NCI-H69 (cell line): ENCODE measurements at regions not wholly inside any gene's neighbourhood (a gene's known extent, or its start where the extent isn't known, plus 50 kb on each side); places are given as distances from the start of the nearest gene placed in this dataset.
"Not testable (repeated sequence)": the region's sequence is repeated elsewhere in the genome, so short reads cannot be mapped to it uniquely, and the experiment has no call there.

Experiments
- DNase-seq: peaks from one replicate; lab custom pipeline; 2025; lab: John Stamatoyannopoulos, UW

DNA sequence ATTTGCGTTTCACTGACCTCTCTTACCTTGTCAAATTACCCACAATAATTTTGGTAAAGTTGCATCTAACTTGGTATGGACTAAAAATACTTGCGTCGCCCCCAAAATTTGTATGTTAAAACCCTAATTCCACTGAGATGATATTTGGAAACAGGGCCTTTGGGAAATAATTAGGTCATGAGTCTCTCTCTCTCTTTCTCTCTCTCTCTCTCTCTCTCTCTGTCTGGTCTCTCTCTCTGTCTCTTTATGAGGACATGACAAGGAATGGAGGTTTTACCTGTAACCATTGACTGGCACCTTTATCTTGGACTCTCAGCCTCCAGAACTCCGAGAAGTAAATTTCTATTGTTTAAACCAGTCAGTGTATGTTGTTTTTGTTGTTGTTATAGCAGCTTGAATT, 111.5 kb upstream of the BDP1 start:
- not testable (repeated sequence) for DNase-seq

- DNase-seq: peak; percentile 91
Measured at GRCh38 chr5:71372601-71373000, 82.8 kb upstream of the BDP1 start.

- DNase-seq: peak; percentile 74
Measured at GRCh38 chr5:71373054-71373734, 82.3 kb upstream of the BDP1 start.

DNA sequence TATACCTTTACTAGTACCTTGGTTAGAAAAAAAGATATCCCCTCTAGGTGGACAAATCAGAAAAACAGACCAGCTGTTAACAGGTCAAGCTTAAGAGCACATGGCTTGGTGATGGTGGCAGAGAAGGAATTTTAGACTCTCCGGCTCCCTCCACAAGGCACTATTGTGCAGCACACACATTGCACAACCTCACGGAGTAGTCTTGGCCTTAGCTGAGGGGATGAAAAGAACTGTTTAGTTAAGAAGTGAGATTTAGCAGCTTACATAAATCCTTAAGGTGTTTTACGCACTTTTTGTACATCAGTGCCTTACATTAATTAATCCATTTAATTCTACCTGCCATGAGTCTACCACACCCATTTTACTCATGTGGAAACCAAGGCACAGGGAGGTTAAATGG, 71.2 kb upstream of the BDP1 start:
- peak; percentile 48 for DNase-seq

DNA sequence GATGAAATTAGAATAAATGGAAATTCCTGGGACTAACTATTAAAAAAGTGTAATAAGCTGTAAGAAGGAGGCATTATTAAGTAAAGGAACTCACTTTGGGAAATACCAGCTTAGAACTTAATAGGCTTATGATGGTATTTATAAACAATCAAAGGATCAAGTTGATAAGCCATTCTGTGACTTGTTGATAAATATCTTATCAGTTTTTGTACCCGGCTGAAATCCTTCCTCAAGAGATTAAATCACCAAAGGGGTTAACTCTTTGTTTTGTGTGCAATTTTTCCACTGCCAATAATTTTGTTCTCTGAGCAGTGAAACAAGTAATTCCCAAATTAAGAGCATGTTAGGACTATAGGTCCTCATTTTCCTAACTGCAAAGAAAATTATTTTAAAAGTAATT, 70.7 kb upstream of the BDP1 start:
- DNase-seq: no peak

GRCh38 chr5:71385208-71385607, 70.2 kb upstream of the BDP1 start:
- DNase-seq: peak; percentile 33

- peak; percentile 74 for DNase-seq
Measured at GRCh38 chr5:71388184-71388583, 67.3 kb upstream of the BDP1 start.

- peak; percentile 79 for DNase-seq
Measured at GRCh38 chr5:71398400-71398799, 57.1 kb upstream of the BDP1 start.

DNA sequence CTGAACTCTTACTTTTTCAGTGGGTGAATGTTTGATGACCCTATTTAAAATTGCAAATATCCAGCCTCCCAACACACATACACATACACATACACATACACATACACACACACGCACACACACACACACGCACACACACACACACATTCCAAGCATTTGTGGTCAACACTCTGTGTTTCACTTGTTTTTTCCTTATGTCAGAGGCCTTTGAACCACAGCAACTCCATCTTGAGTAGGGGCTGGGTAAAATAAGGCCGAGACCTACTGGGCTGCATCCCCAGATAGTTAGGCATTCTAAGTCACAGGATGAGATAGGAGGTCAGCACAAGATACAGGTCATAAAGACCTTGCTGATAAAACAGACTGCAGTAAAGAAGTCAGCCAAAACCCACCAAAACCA, 56.6 kb upstream of the BDP1 start:
- DNase-seq: not testable (repeated sequence)

DNA sequence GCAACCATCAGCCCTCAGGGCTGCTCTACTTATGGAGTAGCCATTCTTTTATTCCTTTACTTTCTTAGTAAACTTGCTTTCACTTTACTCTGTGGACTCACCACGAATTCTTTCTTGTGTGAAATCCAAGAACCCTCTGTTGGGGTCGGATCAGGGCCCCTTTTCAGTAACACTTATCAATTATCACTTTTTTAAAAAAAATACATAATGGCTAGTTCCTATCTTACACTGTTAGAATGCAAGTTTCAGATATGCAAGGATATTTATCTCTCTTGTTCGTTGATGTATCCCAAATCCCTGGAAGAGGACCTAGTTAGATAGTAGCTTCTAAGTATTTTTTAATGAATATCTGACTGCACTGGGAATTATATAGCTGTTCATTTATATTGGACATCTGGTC, 56.0 kb upstream of the BDP1 start:
- DNase-seq: not testable (repeated sequence)

DNA sequence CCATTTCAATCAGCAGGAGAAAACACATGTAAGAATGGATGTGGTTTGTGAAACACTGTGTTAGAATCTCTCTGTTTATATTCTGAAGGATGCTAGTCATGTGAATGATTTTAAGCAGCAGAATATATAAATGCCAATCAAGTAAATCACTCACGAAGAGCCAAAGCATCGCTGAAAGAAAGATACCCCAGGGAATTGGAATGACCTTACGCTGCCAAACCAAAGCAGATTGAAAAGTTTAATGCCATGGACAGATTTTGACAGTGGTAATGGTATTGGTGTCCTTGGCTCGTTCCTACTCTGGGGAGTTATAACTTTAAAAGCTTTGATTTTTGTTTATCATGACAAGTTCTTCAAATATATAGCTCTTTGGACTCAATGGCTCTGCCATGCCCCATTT, 54.8 kb upstream of the BDP1 start:
- peak; percentile 85 for DNase-seq

GRCh38 chr5:71401150-71401549, 54.3 kb upstream of the BDP1 start:
- DNase-seq: peak; percentile 56

GRCh38 chr5:71401564-71401963, 53.9 kb upstream of the BDP1 start:
- DNase-seq: peak; percentile 47

- DNase-seq: peak; percentile 96
Measured at GRCh38 chr5:71404441-71404840, 51.0 kb upstream of the BDP1 start.

DNA sequence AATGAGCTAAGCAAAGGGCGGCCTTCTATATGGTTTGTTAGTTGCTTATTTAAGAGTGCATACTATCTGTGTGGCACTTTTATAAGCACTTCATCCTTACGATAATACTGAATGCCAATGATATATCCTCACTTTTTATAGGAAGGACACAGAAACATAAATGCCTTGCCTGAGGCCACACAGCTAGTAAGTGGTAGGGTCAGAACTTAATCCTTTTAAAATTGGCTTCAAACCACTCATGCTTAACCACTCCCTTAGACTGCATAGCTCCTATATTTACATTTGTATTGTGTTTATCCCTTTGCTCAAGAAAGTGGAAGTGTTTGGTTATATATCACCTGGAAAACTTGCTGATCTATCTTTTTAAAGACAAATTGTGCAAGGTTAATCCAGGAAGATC, 50.5 kb upstream of the BDP1 start:
- peak; percentile 93 for DNase-seq
